ENCODE measurements at regions not wholly inside any gene's neighbourhood (a gene's known extent, or its start where the extent isn't known, plus 50 kb on each side); places are given as distances from the start of the nearest gene placed in this dataset.

DNA sequence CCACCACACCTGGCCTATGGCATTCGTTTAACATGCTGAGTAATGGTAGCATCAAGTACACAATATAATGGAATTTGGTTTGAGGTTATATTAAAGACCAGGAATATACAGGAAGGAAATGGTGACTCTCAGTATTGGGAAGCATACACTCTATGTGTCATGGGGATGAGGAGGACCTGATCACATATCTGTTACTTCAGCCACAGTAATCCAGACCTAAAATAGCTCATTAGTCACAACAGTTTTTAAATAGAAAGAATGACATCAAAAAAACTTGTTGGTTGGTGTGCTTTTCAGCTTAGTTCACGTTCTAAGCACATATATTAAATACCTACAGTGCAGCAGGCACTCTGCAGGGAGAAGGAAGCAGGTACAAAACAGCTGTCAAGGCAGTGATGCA, 52.5 kb upstream of the ATP2C1 start:
- FAIRE-seq = no peak

DNA sequence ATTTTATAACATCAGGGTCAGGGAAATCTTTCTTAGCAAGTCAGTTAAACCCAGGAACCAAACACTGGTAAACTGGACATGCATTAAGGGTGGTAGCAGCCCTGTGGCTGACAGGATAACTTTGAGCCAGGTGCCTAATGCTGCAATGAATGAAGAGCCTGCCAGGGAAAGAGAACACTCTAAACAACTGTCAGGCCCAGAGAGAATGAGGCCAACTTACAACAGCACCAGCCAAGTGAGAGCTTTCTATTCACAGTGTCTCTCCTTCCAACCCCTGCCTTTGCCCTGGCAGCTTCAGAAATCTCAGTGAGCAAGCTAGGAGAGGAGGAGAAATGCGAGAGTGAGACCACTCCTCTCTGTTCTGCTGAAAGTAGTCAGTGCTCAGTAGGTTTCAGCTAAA, 50.4 kb upstream of the ATP2C1 start:
- no peak for FAIRE-seq
